ENCODE measurements at regions not wholly inside any gene's neighbourhood (a gene's known extent, or its start where the extent isn't known, plus 50 kb on each side); places are given as distances from the start of the nearest gene placed in this dataset.

DNA sequence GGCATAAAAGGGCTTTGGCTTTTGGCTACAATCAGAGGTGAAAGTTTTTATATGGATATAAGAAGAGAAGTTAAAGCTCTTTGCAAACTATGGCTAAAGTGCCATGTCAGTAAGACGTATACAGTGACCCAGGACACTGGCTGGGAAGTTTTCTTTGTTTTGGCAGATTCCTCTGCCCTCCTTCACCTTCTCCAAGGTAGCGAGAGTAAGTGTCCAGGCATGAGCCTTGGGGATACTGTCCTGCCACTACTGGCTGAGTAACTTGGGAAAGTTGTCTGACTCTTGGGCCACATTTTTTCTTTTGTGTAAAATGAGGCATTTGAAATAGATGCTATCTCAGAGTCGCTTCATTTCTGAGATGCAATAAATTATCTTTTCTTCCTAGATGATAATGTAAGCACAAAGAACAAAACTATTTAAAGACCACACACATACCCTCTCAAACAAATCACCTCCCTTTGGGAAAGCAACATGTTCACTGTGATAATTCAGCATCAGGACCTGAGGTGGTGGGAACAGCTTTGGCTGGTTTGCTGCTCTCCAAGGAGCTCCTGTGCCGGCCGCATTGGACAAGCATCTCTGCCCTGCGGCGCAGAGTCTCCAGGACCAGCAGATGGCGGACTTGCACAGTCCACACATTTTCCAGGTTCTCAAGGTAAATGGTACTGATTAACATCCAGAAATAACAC is 106.3 kb downstream of the PTCSC3 start (continued):
- TF ChIP-seq, protein P1, sequence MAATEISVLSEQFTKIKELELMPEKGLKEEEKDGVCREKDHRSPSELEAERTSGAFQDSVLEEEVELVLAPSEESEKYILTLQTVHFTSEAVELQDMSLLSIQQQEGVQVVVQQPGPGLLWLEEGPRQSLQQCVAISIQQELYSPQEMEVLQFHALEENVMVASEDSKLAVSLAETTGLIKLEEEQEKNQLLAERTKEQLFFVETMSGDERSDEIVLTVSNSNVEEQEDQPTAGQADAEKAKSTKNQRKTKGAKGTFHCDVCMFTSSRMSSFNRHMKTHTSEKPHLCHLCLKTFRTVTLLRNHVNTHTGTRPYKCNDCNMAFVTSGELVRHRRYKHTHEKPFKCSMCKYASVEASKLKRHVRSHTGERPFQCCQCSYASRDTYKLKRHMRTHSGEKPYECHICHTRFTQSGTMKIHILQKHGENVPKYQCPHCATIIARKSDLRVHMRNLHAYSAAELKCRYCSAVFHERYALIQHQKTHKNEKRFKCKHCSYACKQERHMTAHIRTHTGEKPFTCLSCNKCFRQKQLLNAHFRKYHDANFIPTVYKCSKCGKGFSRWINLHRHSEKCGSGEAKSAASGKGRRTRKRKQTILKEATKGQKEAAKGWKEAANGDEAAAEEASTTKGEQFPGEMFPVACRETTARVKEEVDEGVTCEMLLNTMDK (IDR thresholded peaks at IDR 0.05; ENCODE audit: borderline replicate concordance, insufficient read depth, low read depth, low read length, poor library complexity, severe bottlenecking) = peak; percentile 21
- TF ChIP-seq KDM5B (IDR thresholded peaks at IDR 0.05; ENCODE audit: insufficient replicate concordance, low read depth, low read length) (no peak), NR4A1 (CRISPR knock-in tag; IDR thresholded peaks at IDR 0.05) (no peak), NR4A1 (tag; IDR thresholded peaks at IDR 0.05) (no peak), GATAD2B (IDR thresholded peaks at IDR 0.05; ENCODE audit: borderline replicate concordance) (no peak), SMC3 (conservative IDR thresholded peaks at IDR 0.05; ENCODE audit: insufficient read depth, low read depth, low read length) (peak; percentile 56; the same call in 1 of the 2 replicates)
- TF ChIP-seq, protein P2, sequence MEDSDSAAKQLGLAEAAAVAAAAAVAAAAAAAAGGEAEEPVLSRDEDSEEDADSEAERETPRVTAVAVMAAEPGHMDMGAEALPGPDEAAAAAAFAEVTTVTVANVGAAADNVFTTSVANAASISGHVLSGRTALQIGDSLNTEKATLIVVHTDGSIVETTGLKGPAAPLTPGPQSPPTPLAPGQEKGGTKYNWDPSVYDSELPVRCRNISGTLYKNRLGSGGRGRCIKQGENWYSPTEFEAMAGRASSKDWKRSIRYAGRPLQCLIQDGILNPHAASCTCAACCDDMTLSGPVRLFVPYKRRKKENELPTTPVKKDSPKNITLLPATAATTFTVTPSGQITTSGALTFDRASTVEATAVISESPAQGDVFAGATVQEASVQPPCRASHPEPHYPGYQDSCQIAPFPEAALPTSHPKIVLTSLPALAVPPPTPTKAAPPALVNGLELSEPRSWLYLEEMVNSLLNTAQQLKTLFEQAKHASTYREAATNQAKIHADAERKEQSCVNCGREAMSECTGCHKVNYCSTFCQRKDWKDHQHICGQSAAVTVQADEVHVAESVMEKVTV (CRISPR knock-in tag; IDR thresholded peaks at IDR 0.05) = peak; percentile 34; the same call in 1 of the 2 replicates

Measured in K562 (cell line).